Endothelial cell (in vitro differentiated cells): ENCODE measurements at regions not wholly inside any gene's neighbourhood (a gene's known extent, or its start where the extent isn't known, plus 50 kb on each side); places are given as distances from the start of the nearest gene placed in this dataset.

Experiments used
- DNase-seq: peaks from one replicate; pipeline ENCODE4 v3.0.0; 2021; ENCODE audit warnings: low spot score
- H3K27ac Mint-ChIP-seq: one replicate; pipeline ENCODE4 v1.8.0; 2021; ENCODE audit warnings: mixed read lengths, inconsistent platforms; ENCODE audit not compliant: unreplicated experiment
- H3K27me3 Mint-ChIP-seq: one replicate; pipeline ENCODE4 v1.8.0; 2021; ENCODE audit warnings: mild to moderate bottlenecking, moderate library complexity, mixed read lengths, inconsistent platforms; ENCODE audit not compliant: unreplicated experiment
- H3K36me3 Mint-ChIP-seq: one replicate; pipeline ENCODE4 v1.8.0; 2021; ENCODE audit warnings: mild to moderate bottlenecking, low read depth, mixed read lengths, inconsistent platforms; ENCODE audit not compliant: unreplicated experiment
- H3K4me1 Mint-ChIP-seq: one replicate; pipeline ENCODE4 v1.8.0; 2021; ENCODE audit warnings: mild to moderate bottlenecking, mixed read lengths, inconsistent platforms; ENCODE audit not compliant: unreplicated experiment
- H3K4me3 Mint-ChIP-seq: one replicate; pipeline ENCODE4 v1.8.0; 2021; ENCODE audit warnings: mild to moderate bottlenecking, mixed read lengths, inconsistent platforms; ENCODE audit not compliant: unreplicated experiment
- H3K9me3 Mint-ChIP-seq: one replicate; pipeline ENCODE4 v1.8.0; 2021; ENCODE audit warnings: mixed read lengths, inconsistent platforms; ENCODE audit not compliant: unreplicated experiment
- CTCF ChIP-seq: fragments of 200-600 bp; sonication (generic); IDR thresholded peaks from one replicate; pipeline ENCODE4 v1.5.0; 2021; ENCODE audit warnings: antibody characterized with exemption; ENCODE audit not compliant: unreplicated experiment

GRCh38 chr5:114702731-114703130, 340.9 kb downstream of the KCNN2 start:
- Mint-ChIP-seq H3K9me3 (no peaks in the 10 kb centered on the region), H3K27ac (no peak overlapping the region), H3K4me3 (no peak overlapping the region), H3K27me3 (peaks cover 1% of the 10 kb centered on the region), H3K4me1 (no peaks in the 10 kb centered on the region), H3K36me3 (no peaks in the 10 kb centered on the region)
- no peak for DNase-seq
- no peak for TF ChIP-seq CTCF

- Mint-ChIP-seq H3K27me3 (peaks cover 1% of the 10 kb centered on the region), H3K4me1 (no peaks in the 10 kb centered on the region), H3K4me3 (no peak overlapping the region), H3K9me3 (no peaks in the 10 kb centered on the region), H3K27ac (no peak overlapping the region), H3K36me3 (no peaks in the 10 kb centered on the region)
- DNase-seq: no peak
- TF ChIP-seq CTCF: no peak
Observed at GRCh38 chr5:114702136-114702535, 340.3 kb downstream of the KCNN2 start.

- TF ChIP-seq CTCF: no peak
- no peaks in the 10 kb centered on the region for H3K4me1 Mint-ChIP-seq
- no peak overlapping the region for H3K27ac Mint-ChIP-seq
- no peaks in the 10 kb centered on the region for H3K9me3 Mint-ChIP-seq
- no peak for DNase-seq
- peaks cover 1% of the 10 kb centered on the region for H3K27me3 Mint-ChIP-seq
- H3K4me3 Mint-ChIP-seq: no peak overlapping the region
- H3K36me3 Mint-ChIP-seq: no peaks in the 10 kb centered on the region
Observed at GRCh38 chr5:114700823-114701222, 339.0 kb downstream of the KCNN2 start.

GRCh38 chr5:114695292-114695904, 333.5 kb downstream of the KCNN2 start:
- no peak for DNase-seq
- H3K27ac Mint-ChIP-seq: no peak overlapping the region
- H3K9me3 Mint-ChIP-seq: no peaks in the 10 kb centered on the region
- TF ChIP-seq CTCF: no peak
- H3K4me3 Mint-ChIP-seq: no peak overlapping the region
- H3K36me3 Mint-ChIP-seq: no peaks in the 10 kb centered on the region
- H3K27me3 Mint-ChIP-seq: peaks cover 1% of the 10 kb centered on the region
- H3K4me1 Mint-ChIP-seq: no peaks in the 10 kb centered on the region

GRCh38 chr5:114686356-114686755, 324.5 kb downstream of the KCNN2 start:
- Mint-ChIP-seq H3K9me3 (no peaks in the 10 kb centered on the region), H3K27me3 (no peaks in the 10 kb centered on the region), H3K36me3 (no peaks in the 10 kb centered on the region), H3K27ac (no peak overlapping the region), H3K4me3 (no peak overlapping the region), H3K4me1 (no peaks in the 10 kb centered on the region)
- no peak for DNase-seq
- TF ChIP-seq CTCF: no peak
